ENCODE measurements at regions not wholly inside any gene's neighbourhood (a gene's known extent, or its start where the extent isn't known, plus 50 kb on each side); places are given as distances from the start of the nearest gene placed in this dataset.
"Not testable (repeated sequence)": the region's sequence is repeated elsewhere in the genome, so short reads cannot be mapped to it uniquely, and the experiment has no call there.

DNA sequence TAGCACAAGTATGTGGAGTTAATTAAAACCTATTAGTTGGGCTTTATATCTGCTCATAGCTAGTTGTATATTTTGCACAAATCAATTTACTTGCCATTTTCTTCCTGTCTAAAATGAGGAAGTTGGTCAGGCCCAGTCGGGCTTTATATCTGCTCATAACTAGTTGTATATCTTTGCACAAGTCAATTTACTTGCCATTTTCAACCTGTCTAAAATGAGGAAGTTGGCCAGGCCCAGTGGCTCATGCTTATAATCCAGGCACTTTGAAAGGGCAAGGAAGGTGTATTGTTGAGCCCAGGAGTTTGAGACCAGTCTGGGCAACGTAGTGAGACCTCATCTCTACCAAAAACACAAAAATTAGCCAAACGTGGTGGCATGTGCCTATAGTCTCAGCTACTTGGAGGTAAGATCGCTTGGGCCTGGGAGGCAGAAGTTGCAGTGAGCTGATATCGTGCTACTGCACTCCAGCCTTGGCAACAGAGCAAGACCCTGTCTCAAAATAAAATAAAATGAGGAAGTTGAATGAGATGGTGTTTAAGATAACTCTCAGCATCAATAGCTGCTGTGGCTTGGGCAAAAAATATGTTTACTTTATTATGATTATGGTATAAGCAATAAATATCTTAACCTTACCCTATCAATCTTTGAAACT, 1558.6 kb upstream of the RAG2 start:
- no peak for DNase-seq (ENCODE audit: low spot score)

DNA sequence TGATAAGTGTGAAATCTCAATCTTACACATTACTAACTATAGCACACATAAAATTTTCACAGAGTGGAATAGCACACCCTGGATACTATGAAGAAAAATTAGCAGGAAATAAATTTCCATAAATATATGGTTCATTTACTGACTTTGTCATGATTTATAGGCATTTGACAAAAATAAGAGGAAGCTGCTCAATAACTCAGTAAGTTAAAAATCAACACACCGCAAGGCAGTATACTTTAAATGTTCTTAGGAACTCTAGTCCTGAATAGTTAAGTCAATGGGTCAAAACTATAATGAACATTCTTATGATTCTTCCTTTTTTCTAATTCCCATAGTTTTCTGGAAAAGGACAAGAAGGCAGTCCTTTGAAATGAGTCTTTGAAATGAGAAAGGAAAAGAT, 1557.8 kb upstream of the RAG2 start:
- DNase-seq (ENCODE audit: low spot score): no peak

- DNase-seq (ENCODE audit: low spot score): no peak
These were observed 1555.9 kb upstream of the RAG2 start for GRCh38 chr11:38153985-38154384.

- DNase-seq (ENCODE audit: low spot score): no peak
These were observed 1545.8 kb upstream of the RAG2 start for GRCh38 chr11:38143852-38144251.

GRCh38 chr11:38138972-38139371, 1540.9 kb upstream of the RAG2 start:
- DNase-seq (ENCODE audit: low spot score): no peak

- DNase-seq (ENCODE audit: low spot score): no peak
These were observed 1538.9 kb upstream of the RAG2 start for GRCh38 chr11:38136887-38137286.

GRCh38 chr11:38131535-38131934, 1533.5 kb upstream of the RAG2 start:
- no peak for DNase-seq (ENCODE audit: low spot score)

- DNase-seq (ENCODE audit: low spot score): no peak
These were observed 1532.9 kb upstream of the RAG2 start for GRCh38 chr11:38130976-38131375.

- DNase-seq (ENCODE audit: low spot score): no peak
These were observed 1532.5 kb upstream of the RAG2 start for GRCh38 chr11:38130514-38130913.

- DNase-seq (ENCODE audit: low spot score): no peak
These were observed 1525.6 kb upstream of the RAG2 start for GRCh38 chr11:38123673-38124072.

- not testable (repeated sequence) for DNase-seq (ENCODE audit: low spot score)
These were observed 1518.6 kb upstream of the RAG2 start for GRCh38 chr11:38116616-38117015.

GRCh38 chr11:38115381-38115780, 1517.3 kb upstream of the RAG2 start:
- DNase-seq (ENCODE audit: low spot score): not testable (repeated sequence)

DNA sequence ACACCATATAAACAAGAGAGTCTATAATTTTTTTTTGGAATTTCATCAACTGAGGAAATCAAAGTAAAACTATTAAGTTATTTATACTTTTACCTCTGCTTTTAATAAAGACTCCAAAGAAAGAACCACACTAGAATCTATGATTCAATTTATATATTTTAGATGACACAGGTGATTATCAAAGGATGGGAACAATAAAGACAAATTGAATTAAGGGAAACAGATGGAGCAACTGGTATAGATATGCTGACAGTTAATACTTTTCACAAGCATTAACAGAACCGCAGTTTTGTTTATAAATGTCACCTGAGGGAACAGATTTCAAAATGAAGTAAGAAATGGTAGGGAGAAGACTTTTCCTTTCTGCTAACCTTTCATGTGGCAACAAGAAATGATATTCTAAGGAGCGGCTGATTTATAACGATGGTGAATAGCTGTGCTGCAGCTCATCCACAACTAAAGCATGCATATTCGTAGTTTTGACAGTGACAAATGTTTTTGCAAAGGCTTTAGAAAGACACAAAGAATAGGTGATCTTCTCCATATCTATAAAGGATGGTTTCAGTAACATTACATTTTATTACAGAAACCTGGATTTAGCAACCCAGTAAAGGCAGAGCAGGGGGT, 1502.9 kb upstream of the RAG2 start:
- DNase-seq (ENCODE audit: low spot score): no peak

DNA sequence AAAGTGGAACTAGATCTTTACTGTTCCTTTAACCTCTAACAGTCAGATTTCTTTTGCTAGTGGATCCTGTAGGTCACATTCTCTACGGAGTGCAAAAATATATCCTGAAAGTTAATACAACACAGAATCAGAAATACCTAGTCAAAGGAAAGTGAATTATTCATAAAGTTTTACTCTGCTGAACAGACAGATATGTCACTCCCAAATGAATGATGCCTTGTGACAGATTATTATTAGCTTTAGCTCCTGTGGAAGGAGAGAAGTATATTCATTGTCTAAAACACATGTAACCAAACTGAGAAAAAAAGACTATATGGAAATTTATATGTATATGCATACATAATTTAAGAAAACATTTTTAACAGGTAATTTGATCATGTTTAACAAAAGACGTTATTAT, 1497.2 kb upstream of the RAG2 start:
- DNase-seq (ENCODE audit: low spot score): no peak

- DNase-seq (ENCODE audit: low spot score): no peak
These were observed 1491.7 kb upstream of the RAG2 start for GRCh38 chr11:38089726-38090125.

- no peak for DNase-seq (ENCODE audit: low spot score)
These were observed 1462.9 kb upstream of the RAG2 start for GRCh38 chr11:38060920-38061319.

DNA sequence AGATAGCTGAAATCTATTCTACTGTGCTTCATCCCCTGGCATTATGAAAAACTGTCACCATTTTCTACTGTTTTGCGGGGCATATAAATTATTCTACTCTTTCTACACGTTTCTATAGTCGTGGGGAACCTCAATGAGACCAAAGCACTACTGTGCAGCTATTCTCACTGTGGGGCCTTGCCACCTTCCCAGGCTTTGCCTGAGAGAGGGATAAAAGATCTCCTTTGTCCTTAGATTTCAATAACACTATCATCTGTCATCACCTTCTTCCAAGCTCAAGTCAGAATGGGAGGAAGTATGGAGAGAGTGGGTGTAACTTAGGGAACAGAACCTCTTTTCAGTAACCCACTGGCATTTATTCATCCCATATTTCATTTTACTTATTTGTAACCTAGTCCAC, 1462.1 kb upstream of the RAG2 start:
- no peak for DNase-seq (ENCODE audit: low spot score)

DNA sequence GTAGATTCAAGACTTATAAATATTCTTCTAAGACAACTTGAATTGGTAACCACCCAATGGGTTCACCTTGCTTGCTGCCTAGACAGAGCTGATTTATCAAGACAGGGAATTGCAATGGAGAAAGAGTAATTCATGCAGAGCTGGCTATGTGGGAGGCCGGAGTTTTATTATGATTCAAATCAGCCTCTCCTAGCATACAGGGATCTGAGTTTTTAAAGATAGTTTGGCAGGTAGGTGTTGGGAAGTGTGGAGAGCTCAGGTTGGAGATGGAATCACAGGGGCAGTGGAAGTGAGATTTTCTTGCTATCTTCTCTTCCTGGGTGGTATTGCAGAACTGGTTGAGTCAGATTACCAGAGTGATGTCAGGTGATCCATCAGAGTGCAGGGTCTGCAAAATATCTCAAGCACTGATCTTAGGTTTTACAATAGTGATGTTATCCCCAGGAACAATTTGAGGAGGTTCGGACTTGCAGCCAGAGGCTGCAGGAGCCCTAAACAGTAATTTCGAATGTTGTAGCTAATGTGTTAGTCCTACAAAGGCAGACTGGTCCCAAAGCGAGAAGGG, 1448.6 kb upstream of the RAG2 start:
- DNase-seq (ENCODE audit: low spot score): no peak

GRCh38 chr11:38043060-38043459, 1445.0 kb upstream of the RAG2 start:
- DNase-seq (ENCODE audit: low spot score): no peak

DNA sequence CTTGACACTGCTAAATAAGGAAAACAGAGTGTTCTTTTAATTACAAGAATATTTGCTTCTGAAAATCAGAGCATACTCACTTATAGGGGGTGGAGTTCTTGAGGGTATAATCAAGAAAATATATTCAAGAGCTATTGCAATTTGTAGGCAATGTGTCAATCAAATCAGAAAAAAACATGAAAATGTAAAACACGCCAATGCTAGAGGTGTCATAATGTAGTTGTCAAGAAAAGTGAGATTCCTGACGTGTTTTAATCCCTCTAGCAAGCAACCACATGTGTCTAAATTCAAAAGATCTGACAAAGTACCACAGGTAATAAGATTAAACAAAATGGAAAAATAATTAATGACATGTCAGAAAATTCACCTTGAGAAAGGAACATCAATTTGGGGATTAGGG, 1440.7 kb upstream of the RAG2 start:
- DNase-seq (ENCODE audit: low spot score): no peak

GRCh38 chr11:38019072-38019775, 1421.2 kb upstream of the RAG2 start:
- DNase-seq (ENCODE audit: low spot score): no peak

DNA sequence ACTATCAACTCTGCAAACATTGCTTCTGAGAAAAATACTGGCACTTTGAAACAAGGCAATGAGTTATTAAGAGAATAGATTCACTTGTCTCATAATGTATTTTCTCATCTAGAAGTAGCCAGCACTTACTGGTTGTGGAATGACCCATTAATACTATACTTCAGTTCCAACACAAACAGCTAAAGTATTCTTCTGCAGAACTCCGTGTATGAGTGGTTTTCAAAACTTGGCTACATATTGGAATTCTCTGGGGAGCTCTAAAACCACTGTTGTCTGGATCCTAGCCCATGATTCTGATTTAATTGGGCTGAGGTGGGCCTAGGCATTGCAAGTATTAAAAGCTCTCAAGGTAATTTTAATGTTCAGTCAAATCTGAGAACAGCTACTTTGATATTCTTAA, 1416.4 kb upstream of the RAG2 start:
- DNase-seq (ENCODE audit: low spot score): no peak

DNA sequence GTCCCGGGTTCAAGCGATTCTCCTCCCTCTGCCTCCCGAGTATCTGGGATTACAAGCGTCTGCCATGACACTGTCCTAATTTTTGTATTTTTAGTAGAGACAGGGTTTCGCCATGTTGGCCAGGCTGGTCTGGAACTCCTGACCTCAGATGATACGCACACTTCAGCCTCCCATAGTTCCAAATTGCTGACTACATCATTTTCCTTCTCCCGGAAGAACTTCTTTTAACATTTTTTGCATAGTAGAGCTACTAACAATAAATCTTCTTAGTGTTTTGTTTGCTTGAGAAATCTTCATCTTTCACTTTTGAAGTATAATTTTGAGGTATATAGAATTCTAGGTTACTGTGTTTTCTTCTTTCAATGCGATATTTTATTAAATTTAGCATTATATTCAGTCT, 1415.1 kb upstream of the RAG2 start:
- no peak for DNase-seq (ENCODE audit: low spot score)
